Tibial artery (tissue), 4 donors: ENCODE measurements at regions not wholly inside any gene's neighbourhood (a gene's known extent, or its start where the extent isn't known, plus 50 kb on each side); places are given as distances from the start of the nearest gene placed in this dataset.

Source experiments
- DNase-seq, 2 donors: peaks; one replicate each; pipeline ENCODE4 v3.0.0-alpha.2; 2019
- H3K27ac ChIP-seq, 2 donors: fragments of 200-600 bp; sonication (generic) in 1 of 2; 1 replicate in 1 of 2; 2 replicates in 1 of 2; pipeline ENCODE4 v1.5.1; 2018 to 2019; ENCODE audit warnings: mild to moderate bottlenecking in 1 of 2
- H3K27me3 ChIP-seq, 2 donors: fragments of 200-600 bp; sonication (generic) in 1 of 2; one replicate each; pipeline versions ENCODE4 v1.5.1 to v1.6.0; 2016 to 2019
- H3K36me3 ChIP-seq, 3 donors: fragments of 200-600 bp; sonication (generic) in 2 of 3; one replicate each; pipeline ENCODE4 v1.5.1; 2016 to 2019; ENCODE audit warnings: mild to moderate bottlenecking in 2 of 3
- H3K4me1 ChIP-seq, 4 donors: fragments of 200-600 bp; sonication (generic) in 2 of 4; 1 replicate in 3 of 4; 2 replicates in 1 of 4; pipeline ENCODE4 v1.5.1; 2016 to 2019
- H3K4me3 ChIP-seq, 2 donors: fragments of 200-600 bp; sonication (generic) in 1 of 2; 1 replicate in 1 of 2; 2 replicates in 1 of 2; pipeline ENCODE4 v1.5.1; 2018 to 2019; ENCODE audit warnings: mild to moderate bottlenecking in 2 of 2
- H3K9me3 ChIP-seq, 3 donors: fragments of 200-600 bp; sonication (generic) in 1 of 3; one replicate each; pipeline ENCODE4 v1.5.1; 2016 to 2019
- intact Hi-C: fragments of 100-400 bp; cut with DNase I; formaldehyde crosslinking; loops from one replicate; pipeline ENCODE4 v1.15.0; 2023; ENCODE audit warnings: low total_unique reads
- TF ChIP-seq, protein P1 (sequence below), 2 experiments: fragments of 200-600 bp in 1 of 2; fragments of 450-650 bp in 1 of 2; IDR thresholded peaks; one replicate each; pipeline ENCODE4 v1.5.1; 2017 to 2019; ENCODE audit warnings: antibody characterized with exemption in 2 of 2, mild to moderate bottlenecking in 1 of 2, moderate library complexity in 1 of 2

DNA sequence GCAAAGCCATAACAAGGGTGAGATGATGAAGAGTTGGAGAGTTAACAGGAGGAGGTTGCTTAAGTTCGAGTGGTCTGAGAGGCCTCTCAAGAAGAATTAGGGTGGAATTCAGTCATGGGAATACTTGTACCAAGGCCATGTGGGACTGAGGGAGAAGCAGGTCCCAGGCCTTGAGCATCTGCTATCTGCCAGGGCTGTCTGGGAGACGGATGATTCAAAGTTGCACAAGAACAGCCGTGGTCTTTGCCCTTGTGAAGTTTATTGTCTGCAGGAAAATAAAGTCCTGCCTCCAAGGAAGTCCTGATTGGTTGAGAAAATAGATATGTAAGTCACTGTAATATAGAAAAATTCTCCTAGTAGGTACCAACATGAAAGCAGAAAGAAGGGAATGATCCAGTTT lies 178.8 kb upstream of the RFC3 start:
- no peak overlapping the region for H3K27ac ChIP-seq
- TF ChIP-seq, protein P1, sequence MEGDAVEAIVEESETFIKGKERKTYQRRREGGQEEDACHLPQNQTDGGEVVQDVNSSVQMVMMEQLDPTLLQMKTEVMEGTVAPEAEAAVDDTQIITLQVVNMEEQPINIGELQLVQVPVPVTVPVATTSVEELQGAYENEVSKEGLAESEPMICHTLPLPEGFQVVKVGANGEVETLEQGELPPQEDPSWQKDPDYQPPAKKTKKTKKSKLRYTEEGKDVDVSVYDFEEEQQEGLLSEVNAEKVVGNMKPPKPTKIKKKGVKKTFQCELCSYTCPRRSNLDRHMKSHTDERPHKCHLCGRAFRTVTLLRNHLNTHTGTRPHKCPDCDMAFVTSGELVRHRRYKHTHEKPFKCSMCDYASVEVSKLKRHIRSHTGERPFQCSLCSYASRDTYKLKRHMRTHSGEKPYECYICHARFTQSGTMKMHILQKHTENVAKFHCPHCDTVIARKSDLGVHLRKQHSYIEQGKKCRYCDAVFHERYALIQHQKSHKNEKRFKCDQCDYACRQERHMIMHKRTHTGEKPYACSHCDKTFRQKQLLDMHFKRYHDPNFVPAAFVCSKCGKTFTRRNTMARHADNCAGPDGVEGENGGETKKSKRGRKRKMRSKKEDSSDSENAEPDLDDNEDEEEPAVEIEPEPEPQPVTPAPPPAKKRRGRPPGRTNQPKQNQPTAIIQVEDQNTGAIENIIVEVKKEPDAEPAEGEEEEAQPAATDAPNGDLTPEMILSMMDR (IDR thresholded peaks at IDR 0.05): no peak

DNA sequence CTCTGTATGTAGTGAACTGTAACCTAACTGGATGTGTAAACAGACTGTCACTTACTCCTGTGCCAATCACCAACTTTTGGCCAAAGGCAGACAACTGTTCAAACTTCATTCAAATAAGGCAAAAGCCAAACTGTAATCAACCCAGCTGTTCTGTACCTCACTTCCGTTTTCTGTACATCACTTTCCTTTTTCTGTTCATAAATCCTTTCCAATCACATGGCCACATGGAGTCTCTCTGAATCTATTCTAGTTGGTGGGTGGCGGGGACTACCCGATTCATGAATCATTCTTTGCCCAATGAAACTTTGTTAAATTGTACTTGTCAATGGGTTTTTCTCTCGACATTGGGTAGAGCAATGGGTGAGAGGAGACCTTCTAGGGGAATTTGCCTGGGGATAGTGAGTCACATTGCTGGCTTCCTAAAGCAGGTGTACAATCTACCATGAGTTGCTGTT lies 178.3 kb upstream of the RFC3 start:
- Histone ChIP-seq H3K4me3 (no peak overlapping the region), H3K27me3 (no peaks in the 10 kb centered on the region), H3K4me1 (peaks cover 0 to 17% (median 6%) of the 10 kb centered on the region in 4 donors), H3K27ac (no peak overlapping the region), H3K36me3 (no peaks in the 10 kb centered on the region), H3K9me3 (no peaks in the 10 kb centered on the region)
- DNase-seq: no peak
- TF ChIP-seq, protein P1 (IDR thresholded peaks at IDR 0.05): no peak
- intact Hi-C loops: no loop called here

More for the DNA sequence above, 178.8 kb upstream of the RFC3 start:
- peaks cover 0 to 12% (median 6%) of the 10 kb centered on the region in 4 donors for H3K4me1 ChIP-seq
- H3K9me3 ChIP-seq: no peaks in the 10 kb centered on the region
- intact Hi-C loops: no loop called here
- H3K4me3 ChIP-seq: no peak overlapping the region
- H3K36me3 ChIP-seq: no peaks in the 10 kb centered on the region
- no peaks in the 10 kb centered on the region for H3K27me3 ChIP-seq
- peak; percentile 66 to 74 for DNase-seq

DNA sequence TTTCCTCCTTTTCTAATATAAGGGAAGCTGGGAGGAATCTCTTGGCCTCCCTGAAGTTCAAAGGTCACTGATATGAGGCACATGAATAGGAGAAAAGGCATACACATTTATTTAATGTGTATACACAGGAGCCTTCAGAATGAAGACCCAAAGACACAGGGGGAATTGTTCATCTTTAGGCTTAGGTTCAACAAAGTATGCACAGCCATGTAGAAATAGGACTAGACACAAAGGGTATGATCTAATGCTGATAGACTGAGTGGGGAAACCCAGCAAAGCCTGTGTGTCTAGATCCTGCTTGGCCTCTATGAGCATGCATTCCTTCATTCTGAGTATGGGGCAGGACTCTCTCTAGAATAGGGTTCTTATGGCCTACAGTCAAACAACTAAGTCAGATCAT lies 177.1 kb upstream of the RFC3 start:
- no peak for DNase-seq
- Histone ChIP-seq H3K27me3 (no peaks in the 10 kb centered on the region), H3K27ac (no peak overlapping the region), H3K4me3 (no peak overlapping the region), H3K4me1 (peaks cover 0 to 22% (median 6%) of the 10 kb centered on the region in 4 donors), H3K36me3 (no peaks in the 10 kb centered on the region), H3K9me3 (no peaks in the 10 kb centered on the region)
- intact Hi-C loops: no loop called here
- TF ChIP-seq, protein P1 (IDR thresholded peaks at IDR 0.05): no peak

DNA sequence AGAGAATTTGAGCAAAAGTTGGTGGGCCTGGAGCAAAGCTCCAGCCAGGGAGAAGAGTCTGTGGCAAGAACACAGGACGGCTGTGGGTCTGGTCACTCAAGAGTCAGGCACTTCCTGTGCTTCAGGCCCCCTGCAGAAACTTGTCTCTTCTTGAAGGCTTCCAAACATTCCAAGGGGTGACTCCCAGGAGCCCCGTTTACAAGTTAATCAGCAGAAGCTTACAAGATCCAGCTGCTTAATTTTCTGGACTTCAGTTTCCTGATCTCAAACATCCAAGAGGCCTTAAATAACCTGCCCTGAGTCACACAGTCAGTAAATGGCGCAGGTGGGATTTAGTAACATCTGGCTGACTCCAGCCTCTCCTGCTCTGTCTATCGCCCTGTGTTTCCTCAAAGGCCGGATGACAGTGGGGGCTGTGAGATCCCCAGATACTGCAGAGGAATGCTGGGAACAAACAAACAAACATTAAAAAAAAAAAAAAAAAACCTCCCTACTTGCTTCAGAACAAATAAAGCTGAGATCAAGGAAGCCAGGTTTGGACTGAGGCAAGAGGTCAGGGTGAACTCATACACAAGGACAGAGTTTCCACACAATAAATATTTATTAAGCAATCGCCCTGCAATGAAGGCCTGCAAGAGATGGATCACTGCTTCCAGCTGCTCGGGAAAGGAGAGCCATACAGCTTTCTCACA lies 175.4 kb upstream of the RFC3 start:
- DNase-seq: peak in 1 of 2 donors; percentile 62
- TF ChIP-seq, protein P1 (IDR thresholded peaks at IDR 0.05): no peak
- peak overlapping the region in 1 of 2 donors; percentile 19 for H3K27ac ChIP-seq

DNA sequence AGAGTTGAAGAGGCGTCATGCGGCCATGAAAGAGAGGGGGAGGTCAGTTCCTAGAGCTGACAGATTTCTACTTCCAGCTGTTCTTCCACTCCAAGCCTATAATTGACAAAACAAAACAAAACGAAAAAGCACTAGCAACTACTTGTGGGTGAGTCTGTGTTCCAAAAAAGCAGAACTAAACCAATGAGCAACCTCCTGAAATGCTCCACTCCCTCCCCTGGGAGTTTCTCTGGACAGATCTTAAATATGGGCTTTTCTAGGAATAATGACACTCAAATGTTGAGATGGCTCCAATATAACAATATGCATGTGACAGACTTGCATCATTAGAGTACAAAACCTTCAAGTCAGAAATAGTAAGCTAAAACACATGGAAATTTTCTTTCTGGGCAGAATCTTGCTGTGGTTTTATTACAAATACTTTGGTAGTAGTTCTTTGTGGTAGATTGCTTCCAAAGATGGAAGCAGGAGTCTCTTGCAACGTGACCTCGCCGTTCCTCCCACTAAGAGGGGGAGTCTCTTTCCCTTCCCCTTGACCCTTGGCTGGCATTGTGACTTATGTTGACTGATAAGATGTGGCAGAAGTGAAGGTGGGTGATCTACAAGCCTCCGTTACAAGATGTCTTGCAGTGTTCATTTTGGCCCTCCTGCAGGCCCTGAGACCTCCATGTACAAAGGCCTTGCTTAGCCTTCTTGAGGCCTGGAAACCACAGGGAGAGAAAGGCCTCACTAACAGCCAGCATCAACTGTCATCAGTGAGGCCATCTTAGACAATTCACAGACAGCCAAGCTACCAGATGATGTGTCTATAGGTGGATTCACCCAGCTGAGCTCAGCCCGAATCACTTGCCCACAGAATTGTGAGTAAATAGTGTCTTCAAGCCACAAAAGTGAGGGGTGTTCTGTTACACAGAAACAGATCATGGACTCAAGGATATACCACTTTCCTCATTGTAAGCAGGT lies 173.1 kb upstream of the RFC3 start:
- intact Hi-C loops: no loop called here
- peaks cover 0 to 22% (median 6%) of the 10 kb centered on the region in 4 donors for H3K4me1 ChIP-seq
- DNase-seq: peak in 1 of 2 donors; percentile 38
- H3K27ac ChIP-seq: peak overlapping the region; percentile 49 to 50
- H3K9me3 ChIP-seq: no peaks in the 10 kb centered on the region
- TF ChIP-seq, protein P1 (IDR thresholded peaks at IDR 0.05): no peak
- no peaks in the 10 kb centered on the region for H3K27me3 ChIP-seq
- H3K36me3 ChIP-seq: no peaks in the 10 kb centered on the region
- H3K4me3 ChIP-seq: no peak overlapping the region

More for the DNA sequence above, 175.4 kb upstream of the RFC3 start:
- Histone ChIP-seq H3K4me3 (no peak overlapping the region), H3K36me3 (no peaks in the 10 kb centered on the region), H3K27me3 (no peaks in the 10 kb centered on the region), H3K9me3 (no peaks in the 10 kb centered on the region), H3K4me1 (peaks cover 0 to 22% (median 6%) of the 10 kb centered on the region in 4 donors)
- intact Hi-C loops: no loop called here
